ENCODE measurements at regions not wholly inside any gene's neighbourhood (a gene's known extent, or its start where the extent isn't known, plus 50 kb on each side); places are given as distances from the start of the nearest gene placed in this dataset.

- no peak for TF ChIP-seq CTCF (IDR thresholded peaks at IDR 0.05)
- TF ChIP-seq POLR2A (IDR thresholded peaks at IDR 0.05) = no peak
- TF ChIP-seq POLR2AphosphoS5 (IDR thresholded peaks at IDR 0.05) = no peak
Measured at GRCh38 chr6:163955096-163955495, 540.6 kb downstream of the QKI start.
